CD4-positive, alpha-beta memory T cell (primary cell): ENCODE measurements at regions not wholly inside any gene's neighbourhood (a gene's known extent, or its start where the extent isn't known, plus 50 kb on each side); places are given as distances from the start of the nearest gene placed in this dataset.

ENCODE experiments used
- CTCF ChIA-PET: fragments of 350-600 bp; sonication (Branson Sonifier 250); formaldehyde crosslinking; loops from one replicate; lab custom pipeline; 2021; ENCODE audit warnings: inconsistent platforms; ENCODE audit not compliant: partially characterized antibody; lab: Charles Lee
- POLR2A ChIA-PET: fragments of 350-600 bp; sonication (Branson Sonifier 250); formaldehyde crosslinking; loops from one replicate; lab custom pipeline; 2021; ENCODE audit not compliant: partially characterized antibody; lab: Charles Lee
- DNase-seq, 5 donors: peaks; one replicate each; pipeline versions ENCODE4 v3.0.0 to v3.0.0-alpha.2; 2020 to 2022; ENCODE audit warnings: mixed read lengths in 1 of 5
- H3K27ac ChIP-seq: one replicate; pipeline ENCODE4 v1.7.0; 2013; ENCODE audit warnings: low read depth, low read length
- H3K27me3 ChIP-seq: 2 replicates; pipeline ENCODE4 v1.7.0; 2013; ENCODE audit warnings: mild to moderate bottlenecking, low read length, moderate library complexity; ENCODE audit not compliant: insufficient read depth
- H3K36me3 ChIP-seq: 2 replicates; pipeline ENCODE4 v1.7.0; 2013; ENCODE audit warnings: mild to moderate bottlenecking, low read length, moderate library complexity; ENCODE audit not compliant: insufficient read depth
- H3K4me1 ChIP-seq: 2 replicates; pipeline ENCODE4 v1.7.0; 2013; ENCODE audit warnings: mild to moderate bottlenecking, low read length, moderate library complexity; ENCODE audit not compliant: insufficient read depth
- H3K4me3 ChIP-seq, 2 donors: one replicate each; pipeline ENCODE4 v1.7.0; 2013; ENCODE audit warnings: low read length in 2 of 2, mild to moderate bottlenecking in 1 of 2
- H3K9me3 ChIP-seq, 2 donors: one replicate each; pipeline ENCODE4 v1.7.0; 2013; ENCODE audit warnings: low read length in 2 of 2, control low read depth in 1 of 2; ENCODE audit not compliant: control insufficient read depth in 1 of 2
- H3K27ac Mint-ChIP-seq, 7 donors: one replicate each; pipeline ENCODE4 v1.8.0; 2020 to 2021; ENCODE audit warnings: mixed read lengths in 7 of 7, mild to moderate bottlenecking in 6 of 7, inconsistent platforms in 3 of 7, moderate library complexity in 3 of 7
- H3K27me3 Mint-ChIP-seq, 2 donors: one replicate each; pipeline ENCODE4 v1.8.0; 2020 to 2021; ENCODE audit warnings: mixed read lengths in 2 of 2
- H3K36me3 Mint-ChIP-seq, 2 donors: one replicate each; pipeline ENCODE4 v1.8.0; 2020 to 2021; ENCODE audit warnings: mixed read lengths in 2 of 2, inconsistent platforms in 1 of 2, mild to moderate bottlenecking in 1 of 2
- H3K4me1 Mint-ChIP-seq, 4 donors: one replicate each; pipeline ENCODE4 v1.8.0; 2020 to 2021; ENCODE audit warnings: mixed read lengths in 4 of 4, mild to moderate bottlenecking in 1 of 4
- H3K4me3 Mint-ChIP-seq, 8 donors: one replicate each; pipeline ENCODE4 v1.8.0; 2020 to 2021; ENCODE audit warnings: mixed read lengths in 8 of 8, mild to moderate bottlenecking in 7 of 8, moderate library complexity in 6 of 8, inconsistent platforms in 3 of 8
- H3K9me3 Mint-ChIP-seq, 8 donors: one replicate each; pipeline ENCODE4 v1.8.0; 2020 to 2021; ENCODE audit warnings: mixed read lengths in 8 of 8, mild to moderate bottlenecking in 5 of 8, inconsistent platforms in 3 of 8, moderate library complexity in 1 of 8
- intact Hi-C: fragments of 100-400 bp; cut with micrococcal nuclease; formaldehyde crosslinking; loops from one replicate; pipeline ENCODE4 v1.15.1; 2023

- H3K4me3 ChIP-seq, result no peak overlapping the region
- H3K4me1 ChIP-seq, result no peaks in the 10 kb centered on the region
- intact Hi-C loops, result no loop called here
- H3K27ac ChIP-seq, result no peak overlapping the region
- no peaks in the 10 kb centered on the region for H3K36me3 ChIP-seq
- CTCF ChIA-PET, result interaction anchor here (1.0 kb wide), 1 partner anchor 8 kb away, joined by 3 read pairs; no protein-coding TSS in a partner anchor
- Mint-ChIP-seq H3K27me3 (peaks cover 0 to 2% of the 10 kb centered on the region in 2 donors), H3K4me1 (no peaks in the 10 kb centered on the region), H3K36me3 (no peaks in the 10 kb centered on the region), H3K4me3 (no peak overlapping the region), H3K9me3 (peaks cover 0 to 9% (median 1%) of the 10 kb centered on the region in 8 donors), H3K27ac (no peak overlapping the region)
- DNase-seq, result no peak
- POLR2A ChIA-PET, result no interaction called here
- no peaks in the 10 kb centered on the region for H3K9me3 ChIP-seq
- H3K27me3 ChIP-seq, result no peaks in the 10 kb centered on the region
These were observed 147.4 kb upstream of the LDB2 start for GRCh38 chr4:17045866-17046265.

DNA sequence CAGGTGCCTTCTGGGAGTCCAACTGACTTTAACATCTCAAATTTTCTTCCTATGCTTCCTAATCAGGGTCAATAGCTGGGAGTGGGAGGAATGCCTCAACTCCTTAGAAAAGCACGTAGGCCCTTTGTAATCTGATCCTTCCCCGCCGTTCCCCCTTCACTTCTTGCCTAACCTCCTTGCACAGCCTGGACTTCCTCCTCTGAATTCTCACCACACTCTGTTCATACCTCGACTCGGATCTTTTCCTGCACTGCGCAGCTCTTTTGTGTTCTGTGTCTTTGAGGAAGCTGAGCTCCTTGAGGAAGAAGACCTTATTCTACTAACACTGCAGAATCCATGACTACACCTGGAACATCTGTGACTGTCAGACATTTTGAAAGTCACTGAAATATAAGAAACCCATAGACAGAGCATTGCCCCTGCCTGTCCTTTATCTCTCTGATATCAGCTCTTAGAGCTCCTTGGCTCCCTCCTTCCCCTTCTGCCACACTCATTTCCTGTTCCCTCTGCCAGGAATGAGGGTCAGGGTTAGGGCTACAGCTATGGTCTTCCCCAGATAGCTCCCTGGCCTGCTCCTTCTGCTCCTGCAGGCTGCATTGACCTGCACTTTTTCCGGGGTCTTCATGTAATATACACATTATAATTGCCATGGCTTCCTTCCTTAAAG is 140.2 kb upstream of the LDB2 start:
- DNase-seq, result no peak
- Mint-ChIP-seq H3K4me3 (no peak overlapping the region), H3K27me3 (no peaks in the 10 kb centered on the region), H3K27ac (no peak overlapping the region), H3K36me3 (no peaks in the 10 kb centered on the region), H3K4me1 (no peaks in the 10 kb centered on the region), H3K9me3 (peaks cover 0 to 5% (median 0%) of the 10 kb centered on the region in 8 donors)
- CTCF ChIA-PET, result interaction anchor here (1.2 kb wide), 1 partner anchor 8 kb away, joined by 3 read pairs; no protein-coding TSS in a partner anchor
- Histone ChIP-seq H3K36me3 (no peaks in the 10 kb centered on the region), H3K4me3 (no peak overlapping the region), H3K9me3 (no peaks in the 10 kb centered on the region), H3K27me3 (no peaks in the 10 kb centered on the region), H3K27ac (no peak overlapping the region), H3K4me1 (no peaks in the 10 kb centered on the region)
- intact Hi-C loops, result no loop called here
- POLR2A ChIA-PET, result no interaction called here

DNA sequence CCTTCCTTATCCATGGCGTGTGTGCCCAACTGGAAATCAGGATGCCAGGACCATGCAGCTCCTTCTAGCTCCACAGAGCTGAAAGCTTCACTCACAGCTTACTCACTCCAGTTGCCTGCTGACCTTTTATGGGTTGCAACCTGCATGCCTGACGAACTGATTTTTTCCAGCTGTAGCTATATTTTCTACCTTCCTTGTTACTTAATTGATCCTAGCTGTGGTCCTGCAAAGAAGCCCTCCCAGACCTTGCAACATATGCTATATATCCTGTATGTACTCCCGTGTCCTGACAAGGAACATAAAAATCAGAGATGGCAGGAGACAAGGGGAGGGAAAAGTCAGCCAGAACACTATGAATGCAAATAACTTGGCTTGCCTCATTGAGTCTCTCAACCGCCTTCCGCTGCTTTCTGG is 135.3 kb upstream of the LDB2 start:
- CTCF ChIA-PET, result no interaction called here
- H3K9me3 Mint-ChIP-seq, result peaks cover 0 to 2% (median 0%) of the 10 kb centered on the region in 8 donors
- H3K4me1 ChIP-seq, result no peaks in the 10 kb centered on the region
- no peak overlapping the region for H3K4me3 ChIP-seq
- no peak overlapping the region for H3K27ac ChIP-seq
- no peak overlapping the region for H3K27ac Mint-ChIP-seq
- H3K36me3 ChIP-seq, result no peaks in the 10 kb centered on the region
- intact Hi-C loops, result no loop called here
- no peaks in the 10 kb centered on the region for H3K9me3 ChIP-seq
- H3K4me3 Mint-ChIP-seq, result no peak overlapping the region
- no peak for DNase-seq
- H3K27me3 Mint-ChIP-seq, result no peaks in the 10 kb centered on the region
- H3K36me3 Mint-ChIP-seq, result no peaks in the 10 kb centered on the region
- POLR2A ChIA-PET, result no interaction called here
- no peaks in the 10 kb centered on the region for H3K27me3 ChIP-seq
- H3K4me1 Mint-ChIP-seq, result no peaks in the 10 kb centered on the region

DNA sequence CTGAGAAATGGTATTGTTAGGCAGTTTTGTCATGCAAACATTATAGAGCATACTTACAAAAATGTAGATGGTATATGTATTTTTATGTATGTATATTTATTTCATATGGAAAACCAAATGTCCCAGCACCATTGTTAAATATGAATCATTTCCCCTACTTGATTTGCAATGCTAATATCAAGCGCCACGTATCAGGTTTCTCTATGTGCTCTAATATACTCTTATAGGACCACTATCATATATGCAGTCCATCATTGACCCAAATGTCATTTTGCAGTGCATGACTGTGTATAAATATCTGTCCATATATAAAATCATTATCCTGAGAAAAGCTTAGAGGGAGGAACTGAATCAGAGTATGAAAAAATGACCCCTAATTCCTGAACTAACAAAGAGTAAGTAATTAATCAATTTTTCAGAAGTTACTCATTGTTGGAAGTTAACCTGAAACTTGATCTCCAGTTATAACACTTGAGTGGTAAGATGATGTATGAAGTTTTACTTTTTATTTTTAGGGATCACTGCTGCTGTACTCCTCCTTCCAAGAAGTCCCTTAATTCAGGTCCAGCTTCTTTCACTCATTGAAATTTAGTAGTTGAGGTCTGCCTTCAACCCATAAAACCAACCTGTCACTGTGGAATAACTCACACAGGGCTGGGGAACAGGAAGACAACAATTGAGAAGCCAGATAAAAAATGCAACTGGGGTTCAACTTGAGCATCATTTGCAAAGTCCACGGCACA is 134.8 kb upstream of the LDB2 start:
- peaks cover 0 to 2% (median 0%) of the 10 kb centered on the region in 8 donors for H3K9me3 Mint-ChIP-seq
- H3K36me3 Mint-ChIP-seq, result no peaks in the 10 kb centered on the region
- intact Hi-C loops, result no loop called here
- DNase-seq, result no peak
- H3K4me3 Mint-ChIP-seq, result no peak overlapping the region
- POLR2A ChIA-PET, result no interaction called here
- no peaks in the 10 kb centered on the region for H3K36me3 ChIP-seq
- no peaks in the 10 kb centered on the region for H3K9me3 ChIP-seq
- H3K27me3 ChIP-seq, result no peaks in the 10 kb centered on the region
- no peaks in the 10 kb centered on the region for H3K4me1 ChIP-seq
- CTCF ChIA-PET, result no interaction called here
- H3K4me3 ChIP-seq, result no peak overlapping the region
- H3K27me3 Mint-ChIP-seq, result no peaks in the 10 kb centered on the region
- no peak overlapping the region for H3K27ac Mint-ChIP-seq
- H3K27ac ChIP-seq, result no peak overlapping the region
- no peaks in the 10 kb centered on the region for H3K4me1 Mint-ChIP-seq

- H3K36me3 ChIP-seq, result no peaks in the 10 kb centered on the region
- intact Hi-C loops, result no loop called here
- CTCF ChIA-PET, result no interaction called here
- H3K4me3 ChIP-seq, result no peak overlapping the region
- no peaks in the 10 kb centered on the region for H3K27me3 ChIP-seq
- Mint-ChIP-seq H3K4me1 (no peaks in the 10 kb centered on the region), H3K4me3 (no peak overlapping the region), H3K27ac (no peak overlapping the region), H3K27me3 (peaks cover 6 to 9% of the 10 kb centered on the region in 2 donors), H3K9me3 (peaks cover 0 to 2% (median 0%) of the 10 kb centered on the region in 8 donors), H3K36me3 (no peaks in the 10 kb centered on the region)
- H3K4me1 ChIP-seq, result no peaks in the 10 kb centered on the region
- H3K27ac ChIP-seq, result no peak overlapping the region
- no peaks in the 10 kb centered on the region for H3K9me3 ChIP-seq
- DNase-seq, result no peak
- POLR2A ChIA-PET, result no interaction called here
These were observed 132.1 kb upstream of the LDB2 start for GRCh38 chr4:17030543-17030942.

GRCh38 chr4:17029964-17030363 is 131.5 kb upstream of the LDB2 start:
- Histone ChIP-seq H3K27ac (no peak overlapping the region), H3K9me3 (no peaks in the 10 kb centered on the region), H3K36me3 (no peaks in the 10 kb centered on the region), H3K27me3 (no peaks in the 10 kb centered on the region), H3K4me1 (no peaks in the 10 kb centered on the region), H3K4me3 (no peak overlapping the region)
- Mint-ChIP-seq H3K4me3 (no peak overlapping the region), H3K27me3 (peaks cover 6 to 9% of the 10 kb centered on the region in 2 donors), H3K27ac (no peak overlapping the region), H3K36me3 (no peaks in the 10 kb centered on the region), H3K4me1 (no peaks in the 10 kb centered on the region), H3K9me3 (peaks cover 0 to 2% (median 0%) of the 10 kb centered on the region in 8 donors)
- intact Hi-C loops, result no loop called here
- POLR2A ChIA-PET, result no interaction called here
- DNase-seq, result no peak
- CTCF ChIA-PET, result no interaction called here

DNA sequence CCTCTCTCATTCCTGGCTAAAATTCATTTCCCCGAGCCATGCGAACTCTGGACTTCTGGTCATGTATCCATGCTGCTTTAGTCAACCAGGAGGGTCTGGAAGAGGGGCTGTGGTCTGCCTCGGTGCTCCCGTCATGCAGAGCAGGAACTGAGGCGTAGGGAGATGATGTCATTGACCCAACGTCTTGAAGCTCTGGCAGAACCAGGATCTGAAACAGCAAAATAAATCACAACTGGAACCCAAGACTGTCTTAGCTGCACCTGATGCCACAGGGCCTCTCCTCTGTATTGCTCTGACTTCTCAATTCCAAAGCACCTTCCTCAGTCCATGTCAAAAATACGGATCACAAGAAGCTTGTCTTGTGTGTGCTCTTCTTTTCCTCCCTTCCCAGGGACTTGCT is 131.0 kb upstream of the LDB2 start:
- Mint-ChIP-seq H3K36me3 (no peaks in the 10 kb centered on the region), H3K27me3 (peaks cover 6 to 9% of the 10 kb centered on the region in 2 donors), H3K4me3 (no peak overlapping the region), H3K4me1 (no peaks in the 10 kb centered on the region), H3K9me3 (peaks cover 0 to 2% (median 0%) of the 10 kb centered on the region in 8 donors), H3K27ac (no peak overlapping the region)
- ChIA-PET CTCF (no interaction called here), POLR2A (no interaction called here)
- Histone ChIP-seq H3K36me3 (no peaks in the 10 kb centered on the region), H3K4me3 (no peak overlapping the region), H3K27ac (no peak overlapping the region), H3K9me3 (no peaks in the 10 kb centered on the region), H3K27me3 (no peaks in the 10 kb centered on the region), H3K4me1 (no peaks in the 10 kb centered on the region)
- intact Hi-C loops, result no loop called here
- DNase-seq, result no peak
